WI38 (cell line): ENCODE measurements at regions not wholly inside any gene's neighbourhood (a gene's known extent, or its start where the extent isn't known, plus 50 kb on each side); places are given as distances from the start of the nearest gene placed in this dataset.

ENCODE experiments used
- H3K4me3 ChIP-seq: 2 replicates; pipeline ENCODE4 v1.5.1; 2011; ENCODE audit warnings: low read depth, mild to moderate bottlenecking, control low read depth, low read length
- CTCF ChIP-seq: IDR thresholded peaks from 2 replicates; pipeline ENCODE4 v1.5.1; 2012; ENCODE audit warnings: low read depth, mild to moderate bottlenecking, control low read depth, low read length

GRCh38 chr7:125357676-125358455 is 428.2 kb upstream of the POT1 start:
- TF ChIP-seq CTCF = no peak
- no peak overlapping the region for H3K4me3 ChIP-seq

DNA sequence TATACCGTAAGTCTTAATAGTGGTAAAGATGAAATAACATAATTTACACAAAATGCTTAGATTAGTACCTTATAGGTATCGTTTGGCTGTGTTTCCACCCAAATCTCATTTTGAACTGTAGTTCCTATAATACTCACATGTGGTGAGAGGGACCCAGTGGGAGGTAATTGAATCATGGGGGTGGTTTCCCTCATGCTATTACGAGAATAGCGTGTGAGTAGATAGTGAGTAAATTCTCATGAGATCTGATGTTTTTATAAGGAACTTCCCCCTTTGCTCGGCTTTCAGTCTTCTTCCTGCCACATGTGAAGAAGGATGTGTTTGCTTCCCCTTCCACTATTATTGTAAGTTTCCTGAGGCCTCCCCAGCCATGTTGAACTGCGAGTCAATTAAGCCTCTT is 426.3 kb upstream of the POT1 start:
- H3K4me3 ChIP-seq = no peak overlapping the region
- no peak for TF ChIP-seq CTCF

DNA sequence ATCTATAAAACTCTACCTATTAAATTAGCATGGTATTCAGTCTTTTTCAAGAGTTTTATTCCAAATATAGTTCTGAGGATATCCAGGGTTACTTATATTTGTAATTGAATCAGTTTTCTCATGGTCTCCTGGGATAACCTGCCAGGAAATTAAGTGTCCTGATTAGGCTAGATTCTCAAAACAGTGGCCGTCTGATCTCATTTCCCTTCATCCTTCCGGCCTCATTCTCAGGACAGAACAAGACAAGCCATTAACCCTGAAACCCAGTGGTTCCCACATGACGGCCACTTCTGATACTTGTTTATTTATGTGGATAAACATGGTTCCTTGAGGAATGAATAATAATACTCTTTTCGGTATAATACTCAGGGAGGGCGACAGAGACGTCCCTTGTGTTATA is 417.6 kb upstream of the POT1 start:
- no peak for TF ChIP-seq CTCF
- no peak overlapping the region for H3K4me3 ChIP-seq

GRCh38 chr7:125338110-125338509 is 408.5 kb upstream of the POT1 start:
- TF ChIP-seq CTCF = no peak
- H3K4me3 ChIP-seq = no peak overlapping the region

GRCh38 chr7:125336326-125336725 is 406.7 kb upstream of the POT1 start:
- no peak for TF ChIP-seq CTCF

DNA sequence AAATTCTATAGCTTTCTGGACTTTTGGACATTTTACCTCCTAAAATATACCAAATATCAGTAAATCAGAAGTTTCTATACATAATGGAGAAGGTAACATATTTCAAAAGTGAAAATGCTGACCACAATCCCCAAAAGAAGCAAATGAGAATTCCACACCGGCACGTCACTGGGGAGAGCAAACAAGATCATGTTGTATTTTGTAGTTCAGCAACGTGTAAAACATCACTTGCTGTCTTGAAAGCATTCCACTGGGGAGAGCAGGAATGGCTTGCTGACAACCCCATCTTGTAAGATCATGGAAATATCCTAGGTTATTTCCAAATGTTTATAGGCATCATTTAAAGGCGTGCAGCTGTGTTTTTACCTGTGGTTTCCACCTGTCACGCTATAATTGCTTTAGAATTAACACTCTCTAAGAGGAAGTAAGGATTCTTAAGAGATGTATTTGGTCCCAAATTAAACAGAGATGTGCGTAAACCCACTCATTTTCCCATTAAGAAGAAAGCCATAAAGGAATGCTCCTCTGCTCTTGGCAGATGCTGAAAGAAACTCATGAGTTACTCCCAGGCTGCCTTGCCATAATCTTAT is 397.1 kb upstream of the POT1 start:
- no peak for TF ChIP-seq CTCF
- no peak overlapping the region for H3K4me3 ChIP-seq

More at GRCh38 chr7:125336326-125336725, 406.7 kb upstream of the POT1 start:
- no peak overlapping the region for H3K4me3 ChIP-seq

GRCh38 chr7:125316466-125316865 is 386.8 kb upstream of the POT1 start:
- no peak overlapping the region for H3K4me3 ChIP-seq
- no peak for TF ChIP-seq CTCF
